Progenitor cell of endocrine pancreas (in vitro differentiated cells): ENCODE measurements at regions not wholly inside any gene's neighbourhood (a gene's known extent, or its start where the extent isn't known, plus 50 kb on each side); places are given as distances from the start of the nearest gene placed in this dataset.

Source experiments
- DNase-seq: peaks from one replicate; pipeline ENCODE4 v3.0.0; 2021; ENCODE audit warnings: low spot score; ENCODE audit not compliant: unreplicated experiment
- H3K27ac Mint-ChIP-seq: 2 replicates; pipeline ENCODE4 v1.8.0; 2021; ENCODE audit warnings: mild to moderate bottlenecking, moderate library complexity, mixed read lengths
- H3K27me3 Mint-ChIP-seq: 2 replicates; pipeline ENCODE4 v1.8.0; 2021; ENCODE audit warnings: mixed read lengths
- H3K36me3 Mint-ChIP-seq: 2 replicates; pipeline ENCODE4 v1.8.0; 2022; ENCODE audit warnings: mixed read lengths; ENCODE audit not compliant: insufficient read depth
- H3K4me1 Mint-ChIP-seq: 2 replicates; pipeline ENCODE4 v1.8.0; 2021; ENCODE audit warnings: low read depth, mixed read lengths
- H3K4me3 Mint-ChIP-seq: 2 replicates; pipeline ENCODE4 v1.8.0; 2021; ENCODE audit warnings: low read depth, mild to moderate bottlenecking, moderate library complexity, mixed read lengths
- H3K9me3 Mint-ChIP-seq: 2 replicates; pipeline ENCODE4 v1.8.0; 2021; ENCODE audit warnings: low read depth, mixed read lengths
- microRNA-seq: library from miRNA; unstranded; fragments of <30 nt; microRNA quantifications from one replicate; pipeline ENCODE4 v1.1.0, GENCODE V29; 2020; ENCODE audit warnings: borderline number of aligned reads; ENCODE audit not compliant: unreplicated experiment
- TF ChIP-seq, protein P1 (sequence below): fragments of 200-600 bp; sonication (generic); IDR thresholded peaks from one replicate; pipeline ENCODE4 v1.5.0; 2021; ENCODE audit warnings: antibody characterized with exemption, mild to moderate bottlenecking; ENCODE audit not compliant: unreplicated experiment

DNA sequence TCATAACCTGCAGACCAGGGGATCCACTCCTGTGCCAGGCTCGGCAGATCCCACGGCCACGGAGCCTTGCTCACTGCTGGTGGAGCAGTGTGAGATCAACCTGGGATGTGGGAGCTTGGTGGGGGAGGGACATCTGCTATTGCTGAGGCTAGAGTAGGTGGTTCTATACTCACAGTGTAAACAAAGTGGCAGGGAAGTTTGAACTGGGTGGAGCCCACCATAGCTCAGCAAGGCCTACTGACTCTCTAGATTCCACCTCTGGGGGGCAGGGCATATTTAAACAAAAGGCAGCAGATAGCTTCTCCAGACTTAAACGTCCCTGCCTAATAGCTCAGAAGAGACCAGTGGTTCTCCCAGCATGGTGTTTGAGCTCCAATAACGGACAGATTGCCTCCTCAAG is 54.7 kb upstream of the EPHA5 start:
- Mint-ChIP-seq H3K27ac (no peak overlapping the region), H3K27me3 (no peaks in the 10 kb centered on the region), H3K4me1 (no peaks in the 10 kb centered on the region), H3K36me3 (no peaks in the 10 kb centered on the region), H3K4me3 (no peak overlapping the region), H3K9me3 (peaks cover 7% of the 10 kb centered on the region)
- TF ChIP-seq, protein P1, sequence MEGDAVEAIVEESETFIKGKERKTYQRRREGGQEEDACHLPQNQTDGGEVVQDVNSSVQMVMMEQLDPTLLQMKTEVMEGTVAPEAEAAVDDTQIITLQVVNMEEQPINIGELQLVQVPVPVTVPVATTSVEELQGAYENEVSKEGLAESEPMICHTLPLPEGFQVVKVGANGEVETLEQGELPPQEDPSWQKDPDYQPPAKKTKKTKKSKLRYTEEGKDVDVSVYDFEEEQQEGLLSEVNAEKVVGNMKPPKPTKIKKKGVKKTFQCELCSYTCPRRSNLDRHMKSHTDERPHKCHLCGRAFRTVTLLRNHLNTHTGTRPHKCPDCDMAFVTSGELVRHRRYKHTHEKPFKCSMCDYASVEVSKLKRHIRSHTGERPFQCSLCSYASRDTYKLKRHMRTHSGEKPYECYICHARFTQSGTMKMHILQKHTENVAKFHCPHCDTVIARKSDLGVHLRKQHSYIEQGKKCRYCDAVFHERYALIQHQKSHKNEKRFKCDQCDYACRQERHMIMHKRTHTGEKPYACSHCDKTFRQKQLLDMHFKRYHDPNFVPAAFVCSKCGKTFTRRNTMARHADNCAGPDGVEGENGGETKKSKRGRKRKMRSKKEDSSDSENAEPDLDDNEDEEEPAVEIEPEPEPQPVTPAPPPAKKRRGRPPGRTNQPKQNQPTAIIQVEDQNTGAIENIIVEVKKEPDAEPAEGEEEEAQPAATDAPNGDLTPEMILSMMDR, result no peak
- DNase-seq, result no peak

Small RNA genes in the stretch of these regions (microRNA-seq; reads per million reads assigned to microRNA genes)
- gene MIR1269A, result 158 reads per million, percentile 60 among the genes with 10 or more reads in this experiment
